ENCODE measurements at regions not wholly inside any gene's neighbourhood (a gene's known extent, or its start where the extent isn't known, plus 50 kb on each side); places are given as distances from the start of the nearest gene placed in this dataset.
"Not testable (repeated sequence)": the region's sequence is repeated elsewhere in the genome, so short reads cannot be mapped to it uniquely, and the experiment has no call there.

DNA sequence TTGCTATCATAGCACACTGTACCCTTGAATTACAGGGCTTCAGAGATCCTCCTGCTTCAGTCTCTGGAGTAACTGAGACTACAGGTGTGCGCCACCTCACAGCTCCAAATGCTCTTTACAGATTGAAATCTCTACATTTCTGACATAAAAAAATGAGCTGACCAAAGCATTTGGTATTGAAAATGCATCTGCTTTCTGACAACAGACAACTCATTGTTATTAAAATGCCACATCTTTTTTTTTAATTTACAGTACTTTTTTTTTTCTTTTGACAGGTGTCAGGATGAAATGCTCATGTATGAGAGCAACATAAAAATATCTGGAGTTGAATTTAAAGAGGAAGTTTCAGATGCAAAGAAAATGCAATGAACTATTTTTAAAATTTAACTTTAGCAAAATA, 764.5 kb downstream of the TRAM1L1 start:
- DNase-seq (ENCODE audit: low spot score): no peak

DNA sequence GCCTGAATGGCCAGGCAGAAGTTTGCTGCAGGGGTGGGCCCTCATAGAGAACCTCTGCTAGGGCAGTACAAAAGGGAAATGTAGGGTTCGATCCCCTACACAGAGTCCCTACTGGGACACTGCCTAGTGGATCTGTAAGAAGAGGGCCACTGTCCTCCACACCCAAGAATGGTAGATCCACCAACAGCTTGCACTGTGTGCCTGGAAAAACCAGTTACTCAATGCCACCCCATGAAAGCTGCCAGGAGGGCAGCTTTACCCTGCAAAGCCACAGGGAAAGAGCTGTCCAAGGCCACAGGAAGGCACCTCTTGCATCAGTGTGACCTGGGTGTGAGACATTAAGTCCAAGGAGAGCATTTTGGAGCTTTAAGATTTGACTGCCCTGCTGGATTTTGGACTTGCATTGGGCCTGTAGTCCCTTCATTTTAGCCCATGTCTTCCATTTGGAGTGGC, 781.6 kb downstream of the TRAM1L1 start:
- DNase-seq (ENCODE audit: low spot score): no peak

DNA sequence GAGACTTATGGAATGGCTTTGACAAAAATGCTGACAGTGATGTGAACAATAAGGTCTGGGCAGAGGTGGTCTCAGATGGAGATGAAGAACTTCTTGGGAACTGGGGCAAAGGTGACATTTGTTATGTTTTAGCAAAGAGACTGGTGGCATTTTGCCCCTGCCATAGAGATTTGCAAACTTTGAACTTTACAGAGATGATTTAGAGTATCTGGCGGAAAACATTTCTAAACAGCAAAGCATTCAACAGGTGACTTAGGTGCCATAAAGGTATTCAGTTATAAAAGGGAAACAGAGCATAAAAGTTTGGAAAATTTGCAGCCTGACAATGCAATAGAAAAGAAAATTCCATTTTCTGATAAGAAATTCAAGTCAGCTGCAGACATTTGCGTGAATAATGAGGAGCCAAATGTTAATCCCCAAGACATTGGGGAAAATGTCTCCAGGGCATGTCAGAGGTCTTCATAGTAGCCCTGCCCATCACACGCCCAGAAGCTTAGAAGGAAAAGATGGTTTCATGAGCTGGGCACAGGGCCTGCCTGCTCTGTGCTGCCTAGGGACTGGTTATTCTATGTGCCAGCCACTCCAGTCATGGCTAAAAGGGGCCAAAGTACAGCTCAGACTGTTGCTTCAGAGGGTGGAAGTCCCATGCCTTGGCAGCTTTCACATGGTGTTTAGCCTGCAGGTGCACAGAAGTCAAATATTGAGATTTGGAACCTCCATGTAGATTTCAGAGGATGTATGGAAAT, 782.2 kb downstream of the TRAM1L1 start:
- DNase-seq (ENCODE audit: low spot score): no peak

DNA sequence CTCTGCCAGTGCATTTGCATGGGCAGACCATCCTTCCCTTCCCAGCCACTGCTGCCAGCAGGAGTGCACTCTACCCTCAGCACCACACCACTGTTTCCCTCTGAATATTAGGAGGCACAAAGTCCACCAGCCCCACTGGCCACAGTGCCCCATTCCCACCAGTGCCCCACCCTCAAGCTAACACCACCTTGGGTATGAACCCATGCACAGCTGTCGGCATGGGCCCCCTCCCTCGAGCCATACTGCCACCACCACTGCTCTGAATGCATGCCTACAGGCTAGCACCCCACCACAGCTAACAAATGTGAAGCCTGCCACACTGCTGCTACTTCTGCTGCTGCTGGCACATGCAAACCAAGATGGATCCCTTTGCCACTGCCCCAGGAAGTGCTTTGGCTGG, 810.4 kb downstream of the TRAM1L1 start:
- no peak for DNase-seq (ENCODE audit: low spot score)

DNA sequence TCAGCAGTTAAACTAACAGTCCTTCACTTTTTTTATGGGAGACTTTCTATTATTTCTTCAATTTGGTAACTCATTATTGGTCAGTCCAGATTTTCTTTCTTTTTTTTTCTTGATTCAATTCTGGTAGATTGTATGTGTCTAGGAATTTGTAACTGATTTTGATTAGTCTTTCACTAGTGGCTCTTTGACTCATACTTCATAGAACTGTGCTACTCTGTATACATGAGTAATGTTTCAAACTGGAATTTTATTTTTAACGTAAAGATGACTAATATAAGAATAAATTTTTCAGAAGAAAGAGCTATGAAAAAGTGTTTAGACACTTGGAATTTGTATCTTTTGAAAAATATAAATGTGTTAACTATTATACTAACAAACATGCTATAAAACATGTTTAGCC, 813.0 kb downstream of the TRAM1L1 start:
- no peak for DNase-seq (ENCODE audit: low spot score)

DNA sequence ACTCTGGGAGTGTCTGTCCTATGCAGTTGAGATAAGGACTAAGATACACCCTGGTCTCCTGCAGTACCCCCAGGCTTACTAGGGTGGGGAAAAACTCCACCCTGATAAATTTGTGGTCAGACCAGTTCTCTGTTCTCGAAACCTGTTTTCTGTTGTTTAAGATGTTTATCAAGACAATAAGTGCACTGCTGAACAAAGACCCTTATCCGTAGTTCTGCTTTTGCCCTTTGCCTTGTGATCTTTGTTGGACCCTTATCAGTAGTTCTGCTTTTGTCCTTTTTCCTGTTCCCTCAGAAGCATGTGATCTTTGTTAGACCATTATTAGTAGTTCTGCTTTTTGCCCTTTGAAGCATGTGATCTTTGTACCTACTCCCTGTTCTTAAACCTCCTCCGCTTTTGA, 824.4 kb downstream of the TRAM1L1 start:
- DNase-seq (ENCODE audit: low spot score): not testable (repeated sequence)

DNA sequence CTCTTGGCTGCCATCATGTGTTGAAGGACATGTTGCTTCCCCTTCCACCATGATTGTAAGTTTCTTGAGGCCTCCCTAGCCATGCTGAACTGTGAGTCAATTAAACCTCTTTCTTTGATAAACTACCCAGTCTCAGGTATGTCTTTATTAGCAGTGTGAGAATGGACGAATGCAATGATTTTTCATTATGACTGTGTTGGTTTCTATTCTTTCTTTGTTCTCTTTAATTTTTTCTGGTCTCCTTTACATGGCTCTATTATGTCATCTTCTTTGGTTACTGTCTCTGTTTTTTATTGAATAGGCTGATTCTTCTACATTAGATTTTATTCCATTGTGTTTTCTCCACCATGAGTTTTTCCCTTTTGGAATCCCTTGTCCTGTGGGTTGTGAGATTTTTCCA, 840.6 kb downstream of the TRAM1L1 start:
- DNase-seq (ENCODE audit: low spot score): no peak

DNA sequence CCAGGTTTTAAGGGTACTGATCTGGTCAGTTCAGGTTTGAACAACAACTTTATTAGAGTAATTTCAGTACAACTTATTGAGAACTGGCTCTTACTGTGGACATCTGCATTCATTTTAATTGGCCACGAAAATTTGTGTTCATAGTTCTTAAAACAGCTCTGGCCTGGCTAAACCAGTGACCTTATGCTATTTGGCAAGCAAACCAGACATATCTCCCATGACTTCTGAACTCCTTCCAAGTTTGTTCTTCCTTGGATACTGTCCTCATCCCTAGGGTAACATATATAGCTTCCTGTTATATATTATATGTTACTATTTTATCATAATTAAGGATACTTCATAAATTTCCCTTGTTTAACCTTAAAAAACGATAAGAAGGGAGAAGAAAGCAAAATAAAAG, 841.9 kb downstream of the TRAM1L1 start:
- no peak for DNase-seq (ENCODE audit: low spot score)

DNA sequence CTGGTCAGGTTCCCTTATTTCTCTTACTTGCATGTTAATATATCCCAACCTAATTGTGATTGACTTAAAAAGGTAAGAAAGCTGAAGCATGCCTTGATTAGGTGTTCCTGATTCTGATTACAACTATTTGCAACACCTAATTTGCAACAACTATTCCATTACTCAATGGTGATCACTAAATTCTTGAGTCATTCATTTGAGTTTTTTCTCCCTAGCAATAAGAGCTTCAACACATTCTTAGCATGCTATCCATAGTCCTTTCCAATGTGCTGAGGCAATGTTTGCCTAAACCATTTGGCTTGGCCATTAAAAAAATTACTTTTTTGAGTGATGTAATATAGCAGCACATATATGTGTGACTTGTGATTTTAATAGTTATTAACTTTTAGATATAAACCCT, 851.4 kb downstream of the TRAM1L1 start:
- no peak for DNase-seq (ENCODE audit: low spot score)

DNA sequence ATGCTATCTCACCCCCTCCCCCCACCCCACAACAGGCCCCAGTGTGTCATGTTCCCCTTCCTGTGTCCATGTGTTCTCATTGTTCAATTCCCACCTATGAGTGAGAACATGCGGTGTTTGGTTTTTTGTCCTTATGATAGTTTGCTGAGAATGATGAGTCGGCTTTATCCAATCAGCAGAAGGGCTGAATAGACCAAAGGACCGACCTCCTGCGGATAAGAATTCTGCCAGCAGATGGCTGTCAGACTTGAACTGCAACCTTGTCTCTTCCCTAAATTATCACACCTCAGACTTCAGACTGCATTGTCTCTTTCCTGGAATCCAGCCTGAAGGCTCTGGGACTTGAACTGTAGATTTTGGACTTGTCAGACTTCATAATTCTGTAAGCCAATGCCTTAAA, 853.4 kb downstream of the TRAM1L1 start:
- not testable (repeated sequence) for DNase-seq (ENCODE audit: low spot score)

DNA sequence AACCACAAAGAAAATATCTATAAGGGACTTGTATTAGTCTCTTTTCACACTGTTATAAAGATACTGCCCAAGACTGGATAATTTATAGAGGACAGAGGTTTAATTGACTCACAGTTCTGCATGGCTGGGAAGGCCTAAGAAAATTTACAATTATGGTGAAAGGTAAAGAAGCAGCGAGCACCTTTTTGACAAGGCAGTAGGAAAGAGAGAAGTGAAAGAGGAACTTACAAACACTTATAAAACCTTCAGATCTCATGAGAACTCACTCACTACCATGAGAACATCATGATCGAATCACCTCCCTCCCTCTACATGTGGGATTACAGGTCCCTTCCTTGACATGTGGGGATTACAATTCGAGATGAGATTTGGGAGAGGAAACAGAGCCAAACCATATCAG, 856.0 kb downstream of the TRAM1L1 start:
- no peak for DNase-seq (ENCODE audit: low spot score)

DNA sequence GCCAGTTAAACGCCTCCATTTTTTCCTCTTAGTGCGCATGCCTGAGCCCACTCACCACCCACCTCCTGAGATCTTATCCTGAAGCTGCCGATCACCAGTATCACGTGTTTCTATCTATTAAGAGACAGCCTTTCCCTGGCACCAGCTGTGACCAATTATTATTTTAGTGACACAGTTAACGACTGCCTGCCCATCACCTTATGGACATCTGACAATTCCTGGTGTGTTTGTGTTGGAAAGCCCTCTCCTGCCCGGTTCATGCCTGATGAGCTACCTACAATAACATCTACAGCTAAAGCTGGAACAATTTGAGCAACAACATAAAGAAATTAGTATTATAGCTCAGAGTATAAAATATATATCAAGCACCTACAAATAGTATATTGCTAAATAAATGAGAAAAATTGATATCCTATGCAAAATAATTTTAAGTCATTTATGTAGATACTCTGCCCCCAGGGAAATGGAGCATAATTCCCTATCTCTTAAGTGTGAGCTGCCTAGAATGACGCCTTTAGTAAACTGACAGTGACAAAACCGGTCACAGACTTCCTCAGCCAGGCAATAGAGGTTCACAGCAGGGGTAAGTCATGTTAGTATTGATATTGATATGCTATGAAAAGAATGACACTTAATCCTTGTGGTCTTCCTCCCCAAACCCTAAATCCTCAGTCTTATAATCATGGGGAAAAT, 862.2 kb downstream of the TRAM1L1 start:
- DNase-seq (ENCODE audit: low spot score): no peak

DNA sequence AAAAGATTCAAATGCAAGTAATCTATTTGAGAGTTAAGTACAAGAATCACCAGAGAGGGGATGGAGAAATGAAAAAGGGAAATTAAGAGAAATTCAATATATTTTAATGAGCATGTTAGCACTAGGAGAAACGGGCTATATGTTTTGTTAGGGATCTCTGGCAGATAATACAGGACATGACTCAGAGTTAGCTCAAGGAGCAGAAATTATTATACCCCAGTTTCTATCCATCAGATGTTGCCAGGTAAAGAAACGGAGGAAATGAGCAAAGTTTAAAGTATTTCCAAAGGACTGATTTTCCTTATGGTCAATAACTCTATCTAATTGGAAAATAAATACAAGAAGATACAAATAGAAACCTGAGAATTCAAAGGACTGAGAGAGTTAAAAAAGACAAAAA, 867.6 kb downstream of the TRAM1L1 start:
- no peak for DNase-seq (ENCODE audit: low spot score)

DNA sequence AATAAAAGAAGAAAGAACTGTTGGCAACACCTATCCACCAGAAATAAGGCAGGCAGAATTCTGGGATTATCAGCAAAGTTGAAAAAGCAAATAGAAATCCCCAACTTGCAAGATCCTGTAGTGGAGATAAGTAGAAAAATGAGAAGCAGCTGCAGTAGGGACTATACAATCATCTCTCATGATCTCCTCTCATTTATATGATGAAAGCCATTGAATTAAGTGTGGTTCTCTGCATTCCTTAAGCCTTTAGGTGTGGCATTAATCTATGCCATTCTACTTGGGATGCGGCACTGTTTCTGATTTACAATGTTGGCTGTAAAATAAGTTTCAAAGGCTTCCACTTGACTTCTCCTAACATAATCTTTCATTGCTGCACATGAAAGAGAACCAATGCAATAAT, 869.8 kb downstream of the TRAM1L1 start:
- DNase-seq (ENCODE audit: low spot score): no peak

DNA sequence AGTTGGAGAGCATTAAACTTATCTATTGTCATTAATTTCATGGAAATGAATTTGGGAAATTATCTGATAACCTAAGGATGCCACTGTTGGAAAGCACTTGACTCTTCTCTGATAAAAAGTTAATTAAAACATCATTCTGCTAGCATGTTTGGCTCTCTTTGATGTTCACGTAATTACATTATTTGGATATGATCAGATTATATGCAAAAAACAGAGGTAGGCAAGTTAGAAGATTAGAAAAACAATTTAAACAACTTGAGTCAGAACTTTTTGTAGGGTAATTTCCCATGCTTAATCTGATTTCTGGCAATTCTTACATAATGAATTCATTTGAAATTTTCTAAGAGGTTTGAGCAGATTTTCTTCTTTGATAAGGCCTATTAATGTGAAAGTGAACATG, 882.9 kb downstream of the TRAM1L1 start:
- DNase-seq (ENCODE audit: low spot score): no peak

DNA sequence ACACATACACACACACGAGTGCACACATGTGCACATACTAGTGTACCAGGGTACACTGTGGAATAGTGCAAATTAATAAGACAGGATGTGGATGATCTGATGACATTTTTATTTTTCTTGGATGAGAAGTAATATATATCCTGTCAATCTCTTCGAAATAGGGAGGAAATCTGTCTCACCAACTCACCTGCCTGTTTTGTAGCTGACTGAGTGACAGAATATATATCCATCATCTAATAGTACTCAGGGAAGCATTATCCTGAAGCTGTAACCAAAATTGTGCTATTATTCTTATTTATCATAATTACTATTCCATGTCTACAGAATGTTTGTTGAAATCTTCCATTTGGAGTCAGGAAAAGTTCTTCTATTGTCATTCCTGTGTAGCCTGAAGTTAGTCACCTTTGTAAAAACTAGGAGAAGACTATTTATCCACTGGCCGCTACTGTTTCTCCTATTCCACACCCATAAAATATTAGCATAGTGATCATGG, 888.0 kb downstream of the TRAM1L1 start:
- DNase-seq (ENCODE audit: low spot score): no peak

DNA sequence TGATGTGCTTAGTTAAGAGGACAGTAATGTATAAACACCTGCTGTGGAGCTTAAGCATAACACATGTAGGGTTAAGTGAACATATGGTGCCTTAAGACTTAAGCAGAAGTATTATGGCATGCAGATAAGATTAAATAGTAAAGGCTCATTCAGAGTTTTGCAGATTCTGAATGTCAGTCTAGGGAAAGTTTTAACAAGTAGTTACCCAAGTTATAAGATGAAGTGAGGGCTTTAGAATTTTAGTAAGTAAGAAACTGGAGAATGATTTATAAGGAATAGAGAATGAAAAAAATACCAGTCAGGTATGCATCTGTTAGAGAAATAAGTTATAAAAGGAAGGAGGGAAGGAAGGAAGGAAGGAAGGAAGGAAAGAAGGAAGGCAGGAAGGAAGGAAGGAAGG, 902.1 kb downstream of the TRAM1L1 start:
- DNase-seq (ENCODE audit: low spot score): no peak

DNA sequence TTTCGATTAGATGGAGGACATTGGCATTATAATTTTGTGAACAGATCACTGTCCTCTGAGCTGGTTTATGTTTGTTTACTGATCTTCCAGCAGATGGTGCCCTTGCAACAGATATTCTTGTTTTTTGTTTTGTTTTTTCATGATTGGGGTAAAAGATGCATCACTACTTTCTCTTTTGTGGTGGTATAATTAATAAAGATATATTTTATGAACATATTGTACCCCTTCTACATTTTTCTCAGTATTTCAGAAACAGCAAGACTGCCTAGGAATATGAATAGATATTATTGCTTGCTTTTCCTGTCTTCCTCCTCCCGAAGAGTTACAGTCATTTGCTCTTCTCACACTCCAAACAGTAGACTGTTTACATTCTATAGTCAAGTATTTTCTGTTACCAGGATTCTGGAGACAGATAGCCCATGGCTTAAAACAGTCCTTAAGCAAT, 905.2 kb downstream of the TRAM1L1 start:
- DNase-seq (ENCODE audit: low spot score): peak; percentile 59

DNA sequence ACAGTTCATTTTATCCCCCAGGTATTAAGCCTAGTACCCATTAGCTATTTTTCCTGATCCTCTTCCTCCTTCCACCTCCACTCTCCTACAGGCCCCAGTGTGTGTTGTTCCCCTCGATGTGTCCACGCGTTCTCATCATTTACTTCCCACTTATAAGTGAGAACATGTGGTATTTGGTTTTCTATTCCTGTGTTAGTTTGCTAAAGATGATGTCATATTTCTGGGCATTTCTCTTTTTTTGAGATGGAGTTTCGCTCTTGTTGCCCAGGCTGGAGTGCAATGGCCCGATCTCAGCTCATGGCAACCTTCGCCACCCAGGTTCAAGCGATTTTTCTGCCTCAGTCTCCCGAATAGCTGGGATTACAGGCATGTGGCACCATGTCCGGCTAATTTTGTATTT, 934.0 kb downstream of the TRAM1L1 start:
- not testable (repeated sequence) for DNase-seq (ENCODE audit: low spot score)

DNA sequence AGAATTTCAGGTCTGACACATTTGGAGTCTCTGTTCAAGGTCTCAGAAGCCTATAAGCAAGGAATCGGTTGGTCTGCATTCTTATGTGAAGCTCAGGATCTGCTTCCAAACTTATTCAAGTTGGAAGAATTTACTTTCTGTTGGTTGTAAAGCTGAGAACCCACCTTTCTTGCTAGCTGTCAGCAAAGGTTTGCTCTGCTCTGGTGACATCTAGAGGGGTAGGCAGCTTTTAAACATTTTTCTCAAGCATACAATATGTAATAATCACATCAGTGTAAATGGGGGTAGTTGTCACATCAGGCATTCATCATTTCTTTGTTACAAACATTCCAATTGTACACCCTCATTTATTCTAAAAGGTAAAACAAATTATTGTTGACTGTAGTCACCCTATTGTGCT, 935.2 kb downstream of the TRAM1L1 start:
- DNase-seq (ENCODE audit: low spot score): no peak

DNA sequence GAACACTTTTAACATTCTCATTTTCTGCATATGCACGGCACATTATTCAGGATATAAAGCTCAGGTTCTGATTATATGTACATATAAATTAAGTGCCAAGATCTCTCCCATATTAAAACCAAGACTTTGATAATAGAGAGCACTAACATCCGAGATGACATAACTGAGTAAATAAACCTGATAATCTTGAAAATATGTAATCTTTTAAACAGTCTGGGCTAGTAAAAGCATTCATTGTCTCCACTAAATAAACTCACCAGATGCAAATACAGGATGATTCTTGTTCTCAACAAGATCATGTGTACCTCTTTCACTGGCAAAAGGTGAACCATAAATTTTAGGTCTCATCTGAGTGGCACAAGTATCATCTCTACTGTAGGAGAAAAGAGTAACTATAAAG, 942.2 kb downstream of the TRAM1L1 start:
- no peak for DNase-seq (ENCODE audit: low spot score)

DNA sequence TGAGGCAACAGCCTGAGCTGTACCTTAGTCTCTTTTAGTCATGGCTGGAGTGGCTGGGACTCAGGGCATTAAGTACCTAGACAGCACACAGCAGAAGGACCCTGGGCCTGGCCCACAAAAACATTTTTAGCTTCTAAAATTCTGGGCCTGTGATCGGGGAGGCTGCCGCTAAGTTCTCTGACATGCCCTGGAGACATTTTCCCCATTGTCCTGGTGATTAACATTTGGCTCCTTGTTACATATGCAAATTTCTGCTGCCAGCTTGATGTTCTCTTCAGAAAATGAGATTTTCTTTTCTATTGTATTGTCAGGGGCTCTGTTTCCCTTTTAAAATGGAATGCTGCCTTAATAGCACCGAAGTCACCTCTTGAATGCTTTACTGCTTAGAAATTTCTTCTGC, 952.4 kb downstream of the TRAM1L1 start:
- DNase-seq (ENCODE audit: low spot score): no peak

DNA sequence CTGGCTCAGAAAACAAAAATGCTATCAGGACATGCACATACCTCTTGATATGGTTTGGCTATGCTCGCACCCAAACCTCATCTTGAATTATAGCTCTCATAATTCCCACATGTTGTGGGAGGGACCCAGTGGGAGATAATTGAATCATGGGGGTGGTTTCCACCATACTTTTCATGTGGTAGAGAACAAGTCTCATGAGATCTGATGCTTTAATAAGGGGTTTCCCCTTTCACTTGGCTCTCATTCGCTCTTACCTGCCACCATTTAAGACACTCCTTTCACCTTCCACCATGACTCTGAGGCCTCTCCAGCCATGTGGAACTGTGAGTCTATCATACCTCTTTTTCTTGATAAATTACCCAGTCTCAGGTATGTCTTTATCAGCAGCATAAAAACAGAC, 958.6 kb downstream of the TRAM1L1 start:
- DNase-seq (ENCODE audit: low spot score): no peak

DNA sequence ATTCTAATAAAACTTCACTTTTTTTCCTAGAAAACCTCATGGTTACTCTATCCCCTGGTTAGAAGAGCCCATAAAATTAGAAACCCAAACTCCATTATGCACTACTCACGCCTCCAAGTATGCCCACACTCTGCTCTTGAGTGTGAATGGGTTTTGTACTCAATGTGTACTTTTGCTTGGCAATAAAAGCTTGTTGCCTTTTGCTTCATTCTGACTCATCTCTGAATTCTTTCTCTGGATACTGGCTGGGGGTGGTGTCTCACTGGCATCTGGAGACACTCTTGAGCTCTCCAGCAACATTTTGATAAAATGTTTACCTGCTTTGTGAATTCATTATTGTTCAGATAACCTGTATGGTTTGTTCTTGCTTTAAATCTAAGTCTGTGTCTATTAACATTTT, 963.3 kb downstream of the TRAM1L1 start:
- no peak for DNase-seq (ENCODE audit: low spot score)
